HS-5 (cell line): ENCODE measurements at regions not wholly inside any gene's neighbourhood (a gene's known extent, or its start where the extent isn't known, plus 50 kb on each side); places are given as distances from the start of the nearest gene placed in this dataset.
A peak's percentile ranks its signal among the peaks of the same experiment; 100 is the strongest.
"Not testable (repeated sequence)": the region's sequence is repeated elsewhere in the genome, so short reads cannot be mapped to it uniquely, and the experiment has no call there.

Source experiments
- DNase-seq: peaks from one replicate; pipeline ENCODE4 v3.0.0-alpha.2; 2012; ENCODE audit warnings: low read depth

DNA sequence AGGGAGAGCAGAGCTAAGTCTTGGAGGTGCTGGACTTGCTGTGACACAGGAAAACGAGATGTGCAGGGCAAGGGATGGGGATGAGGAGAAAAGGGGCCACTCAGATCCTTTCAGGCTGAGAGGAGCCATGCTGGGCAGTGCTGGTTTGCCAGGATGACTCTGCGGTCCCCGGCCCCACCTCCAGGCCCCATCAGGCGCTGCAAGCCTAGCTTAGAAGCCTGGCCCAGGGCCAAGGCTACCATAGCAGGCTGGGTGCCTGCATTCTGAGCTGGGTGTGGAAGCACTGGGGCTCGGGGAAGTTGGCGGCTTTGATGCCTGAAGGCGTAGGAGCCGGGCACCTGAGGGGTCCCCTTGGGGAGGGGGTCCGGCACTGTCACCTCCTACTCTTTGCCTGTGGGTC, 341.2 kb upstream of the USP9Y start:
- no peak for DNase-seq

DNA sequence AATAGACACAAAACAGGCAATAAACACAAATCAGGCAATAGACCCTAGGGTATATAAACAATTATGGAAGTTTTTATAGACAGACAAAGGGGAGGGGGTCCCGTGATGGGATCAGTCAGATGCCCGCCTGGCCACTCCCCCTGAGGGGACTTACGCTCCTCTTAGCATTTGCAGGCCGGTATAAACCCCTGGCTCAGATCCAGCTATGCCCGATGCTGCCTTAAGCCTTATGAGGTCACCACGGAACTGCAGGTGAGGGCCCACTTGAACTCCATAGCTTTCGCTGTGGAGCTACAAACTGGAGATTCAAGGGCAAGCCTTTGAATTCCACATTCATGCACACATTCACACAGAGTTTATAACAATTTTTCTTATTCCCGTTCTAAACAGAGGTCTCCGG, 340.5 kb upstream of the USP9Y start:
- no peak for DNase-seq

DNA sequence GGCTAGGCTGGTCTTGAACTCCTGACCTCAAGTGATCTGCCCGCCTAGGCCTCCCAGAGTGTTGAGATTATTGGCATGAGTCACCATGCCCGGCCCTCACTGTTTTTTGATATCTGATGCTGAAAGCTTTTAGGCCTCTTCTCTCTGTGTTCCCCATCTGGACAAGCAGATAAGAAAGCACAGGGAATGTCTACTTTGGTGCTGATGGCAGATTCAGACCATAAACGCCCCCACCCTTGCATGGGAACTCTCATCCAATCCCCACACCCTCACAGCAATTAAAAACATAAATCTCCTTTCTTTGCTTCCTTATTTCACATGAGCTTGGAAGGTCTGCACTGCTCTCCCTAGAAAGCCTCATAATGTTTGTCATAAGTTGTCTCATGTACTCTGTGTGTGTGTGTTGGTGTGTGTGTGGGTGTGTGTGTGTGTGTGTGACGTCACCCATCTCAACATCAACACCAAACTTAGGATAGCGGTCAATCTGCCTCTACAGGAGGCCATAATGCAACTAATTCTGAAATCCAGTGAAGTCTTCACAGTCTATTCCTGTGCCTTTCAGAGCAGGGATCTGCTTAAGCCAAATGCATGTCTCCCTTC, 335.6 kb upstream of the USP9Y start:
- DNase-seq, result no peak

DNA sequence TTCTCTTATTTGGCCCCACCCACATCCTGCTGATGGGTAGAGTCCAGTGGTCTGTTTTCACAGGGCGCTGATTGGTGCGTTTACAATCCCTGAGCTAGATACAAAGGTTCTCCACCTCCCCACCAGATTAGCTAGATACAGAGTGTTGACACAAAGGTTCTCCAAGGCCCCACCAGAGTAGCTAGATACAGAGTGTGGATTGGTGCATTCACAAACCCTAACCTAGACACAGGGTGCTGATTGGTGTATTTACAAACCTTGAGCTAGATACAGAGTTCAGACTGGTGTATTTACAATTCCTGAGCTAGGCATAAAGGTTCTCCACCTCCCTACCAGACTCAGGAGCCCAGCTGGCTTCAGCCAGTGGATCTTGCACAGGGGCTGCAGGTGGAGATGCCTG, 326.4 kb upstream of the USP9Y start:
- not testable (repeated sequence) for DNase-seq

DNA sequence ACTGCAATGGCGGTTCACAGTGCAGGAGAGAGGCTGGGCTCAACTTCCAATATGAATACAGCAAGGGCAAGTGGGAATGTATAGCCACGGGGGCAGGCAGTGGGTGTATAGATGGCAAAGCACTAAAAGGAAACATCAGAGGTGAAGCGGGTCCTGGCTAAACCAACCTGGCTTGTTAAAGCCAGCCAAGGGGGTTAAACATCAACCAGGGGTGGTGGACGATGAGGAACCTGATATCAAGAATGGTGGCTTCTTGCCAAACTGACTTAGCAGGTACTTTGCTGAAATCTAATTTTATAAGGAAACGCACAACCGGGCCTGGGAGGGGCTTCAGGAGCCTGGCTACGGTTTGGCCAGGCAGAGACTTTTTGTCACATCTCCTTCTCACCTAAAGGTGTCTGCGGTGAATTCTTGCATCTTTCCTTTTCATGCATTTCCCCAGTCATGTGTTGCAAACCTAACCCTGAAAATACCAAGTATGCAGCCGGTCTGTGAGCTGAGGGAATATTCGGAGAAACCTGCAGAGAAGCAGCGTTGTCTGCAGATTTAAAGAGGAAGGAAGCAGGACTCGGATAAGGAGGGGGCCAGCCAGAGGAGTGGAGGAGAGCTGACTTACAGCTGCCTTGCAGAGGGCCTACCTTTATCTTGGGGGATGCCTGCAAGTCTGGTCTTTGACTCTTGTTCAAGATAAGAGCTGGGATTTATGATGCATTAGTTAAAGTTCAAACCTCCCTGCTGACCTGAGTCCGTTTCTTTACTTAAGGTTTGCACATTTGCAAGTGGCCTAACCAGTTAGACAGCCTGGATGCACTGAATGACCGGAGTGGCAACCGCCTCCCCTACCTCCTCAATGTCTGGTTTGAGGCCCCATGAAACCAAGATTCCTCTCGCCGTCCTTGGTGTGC, 309.1 kb upstream of the USP9Y start:
- DNase-seq, result not testable (repeated sequence)

DNA sequence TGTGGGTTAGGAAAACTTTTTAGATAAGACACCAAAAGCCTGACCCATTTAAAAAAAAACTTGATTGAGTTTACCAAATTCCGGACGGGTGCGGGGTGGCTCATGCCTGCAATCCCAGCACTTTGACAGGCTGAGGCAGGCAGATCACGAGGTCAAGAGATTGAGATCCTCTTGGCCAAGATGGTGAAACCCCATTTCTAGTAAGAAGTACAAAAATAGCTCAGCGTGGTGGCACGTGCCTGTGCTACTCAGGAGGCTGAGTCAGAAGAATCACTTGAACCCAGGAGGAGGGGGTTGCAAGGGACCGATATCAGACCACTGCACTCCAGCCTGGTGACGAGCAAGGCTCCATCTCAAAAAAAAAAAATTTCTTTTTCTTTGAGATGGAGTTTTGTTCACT, 307.8 kb upstream of the USP9Y start:
- no peak for DNase-seq

DNA sequence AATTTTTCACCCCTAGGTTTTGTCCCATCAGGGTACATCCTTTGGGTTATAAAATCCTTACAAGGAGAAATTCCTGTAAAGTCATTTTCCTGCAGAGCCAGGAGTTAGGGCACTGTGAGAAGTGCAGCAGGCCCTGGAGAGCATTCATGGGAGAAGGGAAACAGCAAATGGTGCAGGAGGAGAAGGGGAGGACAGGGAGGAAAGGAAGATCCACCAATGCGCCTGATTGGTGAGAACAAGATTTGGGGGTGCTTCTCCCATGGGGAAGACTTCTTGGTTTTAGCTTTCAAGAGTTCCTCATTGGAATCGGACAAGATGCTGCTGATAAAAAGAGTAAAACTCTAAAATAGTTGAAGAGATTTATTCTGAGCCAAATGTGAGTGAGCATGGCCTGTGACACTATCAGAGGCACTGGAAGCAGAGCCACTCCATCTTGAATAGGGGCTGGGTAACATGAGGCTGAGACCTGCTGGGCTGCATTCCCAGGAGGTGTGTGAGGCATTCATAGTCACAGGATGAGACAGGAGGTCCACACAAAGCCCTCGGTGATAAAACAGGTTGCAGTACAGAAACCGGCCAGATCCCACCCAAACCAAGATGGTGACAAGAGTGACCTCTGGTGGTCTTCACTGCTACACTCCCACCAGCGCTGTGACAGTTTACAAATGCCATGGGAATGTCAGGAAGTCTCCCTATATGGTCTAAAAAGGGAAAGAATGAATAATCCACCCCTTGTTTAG, 305.5 kb upstream of the USP9Y start:
- not testable (repeated sequence) for DNase-seq

DNA sequence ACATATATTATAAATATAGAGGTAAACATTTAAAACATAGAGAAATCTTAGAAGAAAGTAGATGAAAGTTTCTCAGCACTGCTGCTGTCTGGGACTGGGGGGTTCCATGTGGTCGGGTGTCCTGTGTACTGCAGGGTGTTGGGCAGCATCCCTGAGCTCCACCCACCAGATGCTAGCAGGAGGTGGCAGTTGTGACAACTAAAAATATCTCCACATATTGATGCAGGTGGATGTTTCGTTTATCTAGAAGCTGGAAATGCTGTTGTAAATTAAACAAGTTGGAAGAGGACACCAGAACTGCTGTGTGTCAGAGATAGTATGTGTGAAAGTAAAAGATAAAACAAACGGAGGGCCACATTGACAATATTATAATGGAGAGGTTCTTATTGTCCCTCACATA, 297.1 kb upstream of the USP9Y start:
- no peak for DNase-seq

DNA sequence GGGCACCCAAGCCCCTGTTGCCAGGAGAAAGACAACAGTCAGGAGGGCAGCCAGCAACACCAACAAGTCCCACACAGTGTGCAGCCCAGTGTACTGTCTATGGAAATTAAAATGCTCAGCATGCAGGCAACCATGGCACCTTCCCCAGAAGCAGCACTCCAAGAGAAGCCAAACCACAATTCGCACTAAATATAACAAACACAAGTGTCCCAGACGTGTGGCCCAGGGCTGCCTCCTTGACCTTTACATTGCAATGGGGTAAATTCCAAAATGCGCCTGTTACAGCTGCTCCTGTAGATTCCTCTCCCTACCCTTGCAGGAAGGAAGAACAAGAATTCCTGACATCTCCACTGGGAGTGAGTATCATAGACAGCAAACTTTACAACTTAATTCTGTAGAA, 292.8 kb upstream of the USP9Y start:
- no peak for DNase-seq

DNA sequence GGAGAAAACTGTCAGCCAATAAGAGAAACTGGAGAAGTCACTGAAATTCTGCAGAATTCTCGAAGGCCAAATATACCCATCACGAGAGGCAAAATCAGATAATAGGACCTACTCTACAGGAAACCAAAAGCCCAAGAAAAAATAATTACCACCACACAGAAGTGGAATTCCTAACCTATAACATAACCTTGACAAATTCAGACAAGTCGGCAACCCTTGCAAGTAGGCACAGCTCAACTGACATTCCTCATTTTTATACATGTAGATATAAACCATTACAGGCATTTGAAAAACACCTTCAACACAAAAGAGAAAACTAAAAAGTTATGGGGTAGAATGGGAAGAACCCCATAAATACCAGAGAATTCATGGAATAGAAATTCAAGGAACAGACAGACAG, 290.3 kb upstream of the USP9Y start:
- DNase-seq, result no peak

DNA sequence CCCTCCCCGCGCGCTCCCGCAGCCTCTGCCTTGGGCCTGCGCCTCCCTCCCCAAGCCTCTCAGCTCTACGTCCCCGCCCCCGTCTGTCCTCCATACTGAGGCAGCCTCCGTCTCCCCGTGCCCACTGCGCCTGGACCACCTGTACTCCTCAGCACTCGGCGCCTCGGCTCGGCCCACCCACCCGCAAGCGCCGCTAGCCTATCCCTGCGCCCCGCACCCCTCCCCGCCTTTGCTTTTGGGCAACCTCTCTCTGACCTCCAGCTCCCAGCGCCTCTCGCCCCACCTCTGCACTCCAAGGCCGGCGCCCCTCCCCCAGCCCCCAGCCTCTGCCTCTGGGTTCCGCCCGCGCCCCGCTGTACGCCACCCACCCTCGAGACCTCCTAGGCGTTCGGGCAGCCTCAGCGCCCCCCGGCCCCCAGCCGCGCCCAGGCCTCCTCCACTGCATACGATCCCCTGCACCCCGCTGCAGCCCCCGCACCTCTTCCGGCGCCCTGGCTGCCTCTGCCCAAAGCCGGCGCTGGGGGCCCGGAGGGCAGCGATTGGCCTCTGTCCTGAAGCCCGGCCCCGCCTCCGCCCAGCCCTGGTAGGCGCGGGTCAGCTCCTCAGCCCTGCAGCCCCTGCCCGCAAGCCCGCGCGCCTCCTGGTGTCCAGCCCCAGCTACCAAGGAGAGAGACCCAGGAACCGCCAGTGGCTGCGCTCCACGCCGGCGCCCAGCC, 279.8 kb upstream of the USP9Y start:
- DNase-seq, result no peak

DNA sequence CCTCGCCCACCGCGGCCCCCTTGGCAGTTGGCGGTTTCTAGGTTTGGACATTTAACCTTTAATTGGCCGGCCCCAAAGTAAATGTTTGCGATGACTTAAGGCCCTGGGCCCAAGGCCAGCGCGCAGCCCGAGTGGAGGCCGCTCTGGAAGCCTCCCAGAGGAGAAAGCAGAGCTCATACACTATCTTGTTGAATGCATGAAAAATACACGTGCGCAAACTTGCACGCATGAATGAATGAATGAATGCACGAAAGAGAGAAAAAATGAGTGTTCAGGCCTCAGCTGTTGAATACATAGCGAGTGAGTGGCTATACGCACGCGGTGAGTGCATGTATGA, 279.3 kb upstream of the USP9Y start:
- DNase-seq, result no peak

DNA sequence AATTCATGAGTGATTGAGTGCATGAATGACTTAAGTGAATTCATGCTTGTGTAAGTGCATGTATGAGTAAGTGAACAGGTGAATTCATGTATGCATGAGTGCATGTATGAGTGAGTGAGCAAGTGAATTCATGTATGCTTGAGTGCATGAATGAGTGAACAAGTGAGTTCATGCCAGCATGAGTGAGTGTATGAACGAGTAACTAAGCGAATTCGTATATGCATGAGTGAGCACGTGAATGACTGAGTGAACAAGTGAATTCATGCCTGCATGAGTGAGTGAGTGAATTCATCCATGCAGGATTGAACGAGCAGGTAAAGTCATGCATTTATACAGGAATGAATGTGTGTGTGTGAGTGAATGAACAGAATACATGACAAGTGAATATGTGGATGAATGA, 278.5 kb upstream of the USP9Y start:
- no peak for DNase-seq

DNA sequence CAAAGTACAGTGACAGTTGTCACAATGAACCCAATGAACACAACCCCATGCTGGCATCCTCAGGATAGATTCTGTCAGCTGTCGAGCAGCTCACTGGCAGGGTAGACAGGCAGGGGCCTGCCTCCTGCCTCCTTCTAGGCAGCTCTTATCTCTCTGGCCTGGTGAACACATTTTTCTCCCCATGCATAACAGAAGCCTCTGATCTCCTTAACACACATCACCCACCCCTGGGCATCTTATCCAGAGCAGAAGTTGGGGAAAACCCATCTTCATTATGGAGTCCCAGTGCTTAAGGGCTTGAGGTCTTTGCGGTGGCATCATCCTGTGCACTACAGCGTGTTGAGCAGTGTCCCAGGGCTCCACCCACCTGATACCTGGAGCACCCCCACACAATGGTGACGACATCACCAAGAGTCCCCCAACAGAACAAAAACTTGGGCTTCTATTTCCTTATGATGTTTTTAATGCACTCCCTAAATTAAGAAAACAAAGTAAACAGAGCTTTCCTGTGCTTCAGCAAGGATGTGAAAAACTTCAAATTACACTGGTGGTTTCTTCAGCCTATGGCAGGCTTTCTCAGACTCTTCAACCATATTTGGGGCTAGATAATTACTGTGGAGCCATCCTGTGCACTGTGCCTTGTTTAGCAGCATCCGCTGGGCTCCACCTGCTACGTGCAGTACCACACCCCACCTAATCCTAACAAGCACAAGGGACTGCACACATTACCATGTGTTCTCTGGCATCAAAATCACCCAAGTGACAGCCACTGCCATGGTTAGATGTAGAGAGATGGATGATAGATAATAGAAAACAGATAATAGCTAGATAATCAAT, 277.4 kb upstream of the USP9Y start:
- DNase-seq, result no peak

DNA sequence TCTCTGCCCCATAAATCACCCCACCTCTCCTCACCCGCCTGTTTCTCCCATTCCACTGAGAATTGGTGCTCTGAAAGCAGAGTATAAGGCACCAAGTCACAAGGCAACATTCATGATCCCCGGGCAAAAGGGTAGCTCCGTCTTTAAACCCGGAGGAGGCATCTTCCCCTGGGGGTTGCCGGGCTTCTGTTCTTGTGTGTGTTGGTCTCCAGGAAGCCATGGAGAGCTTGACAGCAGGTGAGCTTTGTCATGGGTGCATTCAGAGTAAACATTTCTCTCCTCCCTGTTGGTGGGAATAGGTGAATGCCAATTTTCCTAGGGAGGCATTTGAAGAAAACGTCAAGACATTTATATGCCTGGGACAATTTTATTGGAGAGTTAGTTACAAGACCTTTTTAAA, 275.5 kb upstream of the USP9Y start:
- DNase-seq, result no peak

DNA sequence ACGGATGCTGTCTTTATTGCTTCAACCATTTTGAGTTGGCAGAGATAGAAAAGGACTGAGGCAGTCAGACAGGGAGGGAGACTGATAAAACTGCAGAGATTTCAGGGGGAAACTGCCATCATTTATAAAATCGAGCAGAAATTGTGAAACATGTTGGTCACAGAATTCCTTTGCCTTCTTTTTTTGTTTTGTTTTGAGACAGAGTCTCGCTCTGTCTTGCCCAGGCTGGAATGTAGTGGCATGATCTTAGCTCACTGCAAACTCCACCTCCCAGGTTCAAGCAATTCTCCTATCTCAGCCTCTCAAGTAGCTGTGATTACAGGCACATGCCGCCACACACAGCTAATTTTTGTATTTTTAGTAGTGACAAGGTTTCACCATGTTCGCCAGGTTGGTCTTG, 273.7 kb upstream of the USP9Y start:
- no peak for DNase-seq

DNA sequence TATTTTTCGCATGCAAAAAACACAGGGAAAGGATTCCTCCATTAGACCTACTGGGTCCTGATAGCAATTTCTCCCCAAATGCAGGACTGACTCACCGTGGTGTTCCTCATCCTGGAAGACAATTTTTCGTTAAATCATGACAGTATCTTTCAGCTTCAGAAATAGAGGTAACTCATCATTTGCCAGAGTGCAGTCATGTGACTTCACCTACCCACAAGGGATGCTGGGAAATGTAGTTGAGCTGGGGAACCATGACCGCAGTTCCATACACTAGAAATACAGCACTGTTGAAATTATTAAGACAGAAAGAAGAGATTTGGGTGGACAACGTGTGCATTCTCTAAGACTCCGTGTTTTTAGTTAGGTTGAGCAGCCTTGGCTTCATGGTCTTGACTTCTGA, 269.5 kb upstream of the USP9Y start:
- DNase-seq, result no peak

DNA sequence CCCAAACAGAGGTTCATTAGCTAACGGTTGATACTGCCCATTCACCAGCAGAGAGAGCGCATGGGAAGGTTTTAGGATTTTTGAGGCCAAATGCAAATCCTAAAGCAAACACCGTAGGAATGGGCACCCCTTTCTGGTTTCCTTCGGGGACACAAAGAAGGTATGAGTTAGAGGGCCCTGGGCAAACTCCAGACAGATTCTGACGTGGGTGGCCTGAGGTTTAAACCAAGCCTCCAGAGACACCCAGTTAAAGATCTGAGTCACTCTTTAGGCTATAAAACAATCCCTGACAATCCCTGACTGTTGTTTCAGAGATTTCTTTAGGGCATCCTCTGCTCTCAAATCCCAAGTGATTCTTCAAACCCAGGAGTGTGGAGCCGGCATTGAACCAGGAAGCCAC, 262.2 kb upstream of the USP9Y start:
- DNase-seq, result not testable (repeated sequence)

DNA sequence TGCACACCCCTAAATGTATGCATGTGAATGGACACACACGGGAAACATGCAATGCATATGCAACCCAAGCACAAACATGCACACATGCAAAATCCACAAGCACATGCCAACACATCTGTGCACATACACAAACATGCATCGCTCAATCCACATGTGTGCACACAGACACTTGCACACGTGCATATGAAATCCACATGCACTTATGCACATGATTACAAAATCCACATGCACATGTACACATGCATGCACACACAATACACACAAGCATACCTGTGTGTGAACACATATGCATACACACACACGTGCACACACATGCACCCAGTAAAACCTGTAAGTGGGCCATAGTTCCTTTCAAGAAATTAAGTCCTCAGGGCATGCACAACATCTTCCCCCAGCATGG, 256.8 kb upstream of the USP9Y start:
- no peak for DNase-seq

DNA sequence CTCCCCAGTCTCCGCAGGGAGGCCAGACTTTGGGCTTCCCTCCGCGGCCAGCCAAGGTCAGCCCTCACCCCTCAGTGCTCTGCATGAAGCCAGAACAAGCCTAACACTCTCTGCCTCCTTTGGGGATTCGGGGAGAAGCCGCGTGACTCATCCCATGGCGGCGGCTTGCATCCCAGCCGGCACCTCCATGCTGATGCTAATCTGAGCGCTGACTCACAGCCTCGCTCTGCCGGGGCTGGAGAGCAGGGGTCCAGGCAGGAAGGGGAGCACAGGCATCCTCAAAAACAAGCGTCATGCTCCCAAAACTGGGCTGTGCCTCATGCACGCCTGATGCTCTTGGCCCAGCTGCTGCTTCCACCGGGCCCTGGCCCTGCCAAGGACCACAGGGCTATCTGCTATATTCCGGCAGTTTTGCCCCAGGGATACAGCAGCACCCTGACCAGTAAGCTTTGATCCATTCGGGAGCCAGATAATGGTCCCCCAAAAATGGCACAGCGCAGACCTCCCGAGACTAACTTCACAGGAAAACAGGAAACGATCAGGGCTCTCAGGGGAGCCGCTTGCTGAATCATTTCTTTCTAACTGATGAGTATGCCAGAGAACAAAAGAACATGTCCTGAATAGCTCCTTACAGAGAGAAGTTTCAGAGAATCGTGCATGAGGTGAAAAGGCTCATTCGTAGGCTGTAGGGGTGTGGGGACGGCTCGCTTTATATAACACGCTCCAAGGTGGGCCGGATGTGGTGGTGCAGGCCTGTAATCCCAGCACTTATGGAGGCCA, 254.4 kb upstream of the USP9Y start:
- peak; percentile 30 for DNase-seq

DNA sequence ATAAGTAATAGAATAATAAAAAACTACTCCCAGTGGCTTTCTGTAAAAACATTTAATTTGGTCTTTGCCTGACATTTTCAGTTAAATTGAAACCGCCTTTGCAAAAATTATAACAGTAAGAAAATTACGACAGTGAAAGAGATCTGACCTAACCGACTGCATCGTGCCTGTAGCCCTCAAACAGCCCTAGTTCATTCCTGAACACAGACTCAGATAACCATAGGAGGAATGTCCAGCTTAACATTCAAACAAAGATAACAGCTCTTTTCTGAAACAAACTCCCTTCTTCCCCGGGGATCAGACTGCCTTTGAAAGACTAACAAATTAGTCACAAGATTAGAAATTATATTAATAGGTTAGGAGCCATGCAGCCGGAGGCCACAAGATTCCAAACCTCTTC, 252.5 kb upstream of the USP9Y start:
- not testable (repeated sequence) for DNase-seq
